ENCODE measurements at regions not wholly inside any gene's neighbourhood (a gene's known extent, or its start where the extent isn't known, plus 50 kb on each side); places are given as distances from the start of the nearest gene placed in this dataset.

GRCh38 chr2:150735894-150736498 lies 248.5 kb upstream of the RND3 start:
- H3K27me3 ChIP-seq (ENCODE audit: control insufficient read depth, low read length), result no peaks in the 10 kb centered on the region
- H3K27ac ChIP-seq (ENCODE audit: low read depth, low read length), result no peak overlapping the region
- no peaks in the 10 kb centered on the region for H4K20me1 ChIP-seq (ENCODE audit: control insufficient read depth, insufficient read depth, low read depth, low read length)
- H3K4me1 ChIP-seq (ENCODE audit: control insufficient read depth, low read length), result no peaks in the 10 kb centered on the region
- no peaks in the 10 kb centered on the region for H3K79me2 ChIP-seq (ENCODE audit: control insufficient read depth, low read length)
- no peaks in the 10 kb centered on the region for H3K36me3 ChIP-seq (ENCODE audit: control insufficient read depth, low read length)
- H3F3A ChIP-seq (ENCODE audit: control insufficient read depth, insufficient read depth), result no peaks in the 10 kb centered on the region
- no peaks in the 10 kb centered on the region for H3K9me3 ChIP-seq (ENCODE audit: control insufficient read depth, insufficient read depth, low read length)
- H3K9me2 ChIP-seq (replicated peaks; ENCODE audit: control insufficient read depth, low read length), result no peaks in the 10 kb centered on the region
- TF ChIP-seq CTCF (IDR thresholded peaks at IDR 0.05; ENCODE audit: low read depth, low read length, poor library complexity, severe bottlenecking) (no peak), EZH2phosphoT487 (IDR thresholded peaks at IDR 0.05; ENCODE audit: borderline replicate concordance, low read length) (no peak)
- H3K4me3 ChIP-seq (ENCODE audit: low read length), result no peak overlapping the region
- no peak overlapping the region for H3K4me2 ChIP-seq (ENCODE audit: low read length)

- TF ChIP-seq CTCF (IDR thresholded peaks at IDR 0.05; ENCODE audit: low read depth, low read length, poor library complexity, severe bottlenecking) (no peak), EZH2phosphoT487 (IDR thresholded peaks at IDR 0.05; ENCODE audit: borderline replicate concordance, low read length) (no peak)
Measured at GRCh38 chr2:150733051-150733618, 245.7 kb upstream of the RND3 start.

GRCh38 chr2:150732491-150732890 lies 245.0 kb upstream of the RND3 start:
- TF ChIP-seq EZH2phosphoT487 (IDR thresholded peaks at IDR 0.05; ENCODE audit: borderline replicate concordance, low read length) (no peak), CTCF (IDR thresholded peaks at IDR 0.05; ENCODE audit: low read depth, low read length, poor library complexity, severe bottlenecking) (no peak)
- Histone ChIP-seq H3K4me1 (ENCODE audit: control insufficient read depth, low read length) (no peaks in the 10 kb centered on the region), H3K27ac (ENCODE audit: low read depth, low read length) (no peak overlapping the region), H3K4me3 (ENCODE audit: low read length) (no peak overlapping the region), H3F3A (ENCODE audit: control insufficient read depth, insufficient read depth) (no peaks in the 10 kb centered on the region), H3K4me2 (ENCODE audit: low read length) (no peak overlapping the region), H3K27me3 (ENCODE audit: control insufficient read depth, low read length) (no peaks in the 10 kb centered on the region), H3K9me3 (ENCODE audit: control insufficient read depth, insufficient read depth, low read length) (no peaks in the 10 kb centered on the region), H3K79me2 (ENCODE audit: control insufficient read depth, low read length) (no peaks in the 10 kb centered on the region), H3K9me2 (replicated peaks; ENCODE audit: control insufficient read depth, low read length) (no peaks in the 10 kb centered on the region), H4K20me1 (ENCODE audit: control insufficient read depth, insufficient read depth, low read depth, low read length) (no peaks in the 10 kb centered on the region), H3K36me3 (ENCODE audit: control insufficient read depth, low read length) (no peaks in the 10 kb centered on the region)

More at GRCh38 chr2:150733051-150733618, 245.7 kb upstream of the RND3 start:
- no peaks in the 10 kb centered on the region for H3K27me3 ChIP-seq (ENCODE audit: control insufficient read depth, low read length)
- H3K79me2 ChIP-seq (ENCODE audit: control insufficient read depth, low read length), result no peaks in the 10 kb centered on the region
- H3K9me3 ChIP-seq (ENCODE audit: control insufficient read depth, insufficient read depth, low read length), result no peaks in the 10 kb centered on the region
- H3F3A ChIP-seq (ENCODE audit: control insufficient read depth, insufficient read depth), result no peaks in the 10 kb centered on the region
- no peak overlapping the region for H3K27ac ChIP-seq (ENCODE audit: low read depth, low read length)
- no peaks in the 10 kb centered on the region for H3K9me2 ChIP-seq (replicated peaks; ENCODE audit: control insufficient read depth, low read length)
- no peak overlapping the region for H3K4me3 ChIP-seq (ENCODE audit: low read length)
- no peaks in the 10 kb centered on the region for H3K36me3 ChIP-seq (ENCODE audit: control insufficient read depth, low read length)
- H3K4me2 ChIP-seq (ENCODE audit: low read length), result no peak overlapping the region
- no peaks in the 10 kb centered on the region for H4K20me1 ChIP-seq (ENCODE audit: control insufficient read depth, insufficient read depth, low read depth, low read length)
- no peaks in the 10 kb centered on the region for H3K4me1 ChIP-seq (ENCODE audit: control insufficient read depth, low read length)

Measured in DOHH2 (cell line).